ENCODE measurements at regions not wholly inside any gene's neighbourhood (a gene's known extent, or its start where the extent isn't known, plus 50 kb on each side); places are given as distances from the start of the nearest gene placed in this dataset.

DNA sequence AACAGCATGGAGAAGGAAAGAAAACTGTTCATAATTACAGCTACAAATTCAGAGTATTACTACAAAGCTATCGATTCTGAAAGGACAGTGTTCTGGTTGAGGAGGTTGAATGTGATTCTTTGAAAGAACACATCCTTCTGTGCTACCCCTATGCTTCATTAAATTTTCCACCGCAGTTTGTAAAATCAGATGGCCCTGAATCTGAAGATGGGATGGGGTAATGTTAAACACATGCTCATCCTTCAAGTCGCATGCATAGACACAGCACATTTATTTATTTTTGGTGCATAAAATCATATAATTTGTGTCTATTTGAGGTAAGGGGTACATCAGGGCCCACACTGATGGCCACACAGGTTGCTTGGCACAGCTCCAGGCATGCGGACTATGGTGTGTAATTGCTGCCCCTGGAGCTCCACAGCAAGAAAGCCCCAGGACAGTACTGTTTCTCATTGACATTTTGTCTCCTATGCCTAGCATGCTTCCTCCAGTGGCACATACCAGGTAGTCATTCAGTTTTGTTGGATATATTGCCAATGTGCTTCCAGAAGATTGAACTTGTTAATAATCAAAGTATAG lies 238.8 kb upstream of the TANK start:
- no peak for FAIRE-seq

DNA sequence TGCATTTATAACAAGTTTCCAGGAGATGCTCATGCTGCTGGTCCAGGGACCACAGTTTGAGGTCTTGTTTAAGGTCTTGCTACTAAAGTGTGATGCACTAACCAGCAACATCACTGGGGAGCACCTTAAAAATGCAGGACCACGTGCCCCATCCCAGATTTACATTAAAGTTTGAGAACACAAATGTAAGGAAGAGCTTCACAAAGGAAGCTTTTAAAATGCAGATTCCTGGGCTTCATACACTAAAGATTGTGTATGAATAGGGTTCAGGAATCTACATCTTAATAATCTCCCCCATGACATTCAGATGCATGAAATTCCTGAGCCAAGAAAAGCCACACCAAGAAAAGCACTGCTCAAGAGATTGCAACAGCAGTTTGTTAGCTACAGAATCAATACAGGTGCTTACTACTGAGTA lies 235.3 kb upstream of the TANK start:
- FAIRE-seq = no peak

GRCh38 chr2:160925956-160926355 lies 234.3 kb upstream of the TANK start:
- FAIRE-seq = no peak

DNA sequence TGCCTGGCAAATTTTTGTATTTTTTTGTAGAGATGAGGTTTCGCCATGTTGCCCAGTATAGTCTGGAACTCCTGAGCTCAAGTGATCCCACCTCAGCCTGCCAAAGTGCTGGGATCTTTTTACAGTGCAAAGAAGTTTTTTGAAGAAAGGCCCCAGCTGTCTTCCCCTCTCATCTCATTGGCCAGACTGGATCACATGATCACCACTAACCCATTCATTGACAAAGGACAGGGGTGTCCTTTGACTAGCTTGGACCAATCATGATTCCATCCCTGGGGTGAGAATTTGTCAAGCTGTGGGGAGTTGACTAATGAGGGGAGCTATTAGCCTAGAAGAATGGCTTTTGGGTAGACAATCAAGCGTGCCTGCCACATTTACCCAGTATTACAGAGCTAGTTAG lies 232.9 kb upstream of the TANK start:
- no peak for FAIRE-seq

DNA sequence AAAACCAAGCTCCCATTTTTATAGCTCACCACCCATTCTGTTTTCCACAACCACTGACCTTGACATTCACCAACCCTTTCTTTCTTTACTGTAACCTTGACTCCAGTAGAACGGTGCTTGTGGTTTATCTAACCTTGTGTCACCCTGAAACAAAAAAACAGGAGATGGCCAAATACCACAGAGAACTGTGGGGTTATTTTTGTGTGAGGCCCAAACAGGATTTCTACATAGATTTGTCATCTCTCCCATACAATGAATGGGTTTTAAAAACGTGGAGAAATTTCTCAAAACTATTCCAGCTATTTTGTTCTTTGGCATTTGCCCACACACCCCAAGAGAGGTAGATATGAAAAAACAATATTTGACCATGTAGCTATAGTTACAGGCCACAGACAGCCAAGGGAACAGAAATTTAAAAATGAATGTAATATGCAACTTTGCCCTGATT lies 231.3 kb upstream of the TANK start:
- FAIRE-seq = no peak

DNA sequence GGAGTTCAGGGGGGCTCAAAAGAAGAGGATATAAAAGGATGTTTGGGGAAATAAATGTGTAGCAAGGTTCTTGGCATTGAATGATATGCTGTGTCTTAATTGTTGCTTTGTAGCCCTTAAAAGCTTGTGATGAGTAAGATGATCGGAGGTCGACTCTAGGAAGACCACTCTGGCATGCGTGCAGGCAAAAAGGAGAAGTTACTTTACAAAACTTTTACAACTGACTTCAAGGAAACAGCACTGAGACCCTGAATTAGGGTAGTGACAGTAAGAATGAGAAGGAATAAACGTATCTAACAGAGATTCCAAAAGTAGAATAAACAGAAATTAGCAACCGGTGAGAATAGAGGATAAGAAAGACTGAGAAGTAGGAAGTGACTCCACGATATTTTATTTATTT lies 228.7 kb upstream of the TANK start:
- no peak for FAIRE-seq

DNA sequence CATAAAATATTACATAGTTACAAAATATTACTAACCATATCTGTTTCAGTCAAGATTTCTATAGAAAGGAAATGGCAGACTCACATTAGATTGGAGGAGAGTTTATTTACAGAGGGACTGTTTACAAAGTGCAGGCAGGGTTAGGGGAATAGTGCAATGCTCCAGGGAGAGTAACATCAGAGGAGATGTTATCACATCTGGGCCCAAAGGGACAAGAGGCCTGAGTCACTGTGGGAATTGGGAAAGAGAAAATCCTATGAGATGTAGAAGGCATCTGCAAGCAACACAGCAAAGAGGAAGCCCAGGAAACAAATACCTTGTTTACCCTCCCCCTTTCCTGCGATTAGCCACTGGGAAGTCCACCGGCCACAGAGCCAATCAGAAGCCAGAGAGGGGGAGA lies 227.3 kb upstream of the TANK start:
- FAIRE-seq = no peak

DNA sequence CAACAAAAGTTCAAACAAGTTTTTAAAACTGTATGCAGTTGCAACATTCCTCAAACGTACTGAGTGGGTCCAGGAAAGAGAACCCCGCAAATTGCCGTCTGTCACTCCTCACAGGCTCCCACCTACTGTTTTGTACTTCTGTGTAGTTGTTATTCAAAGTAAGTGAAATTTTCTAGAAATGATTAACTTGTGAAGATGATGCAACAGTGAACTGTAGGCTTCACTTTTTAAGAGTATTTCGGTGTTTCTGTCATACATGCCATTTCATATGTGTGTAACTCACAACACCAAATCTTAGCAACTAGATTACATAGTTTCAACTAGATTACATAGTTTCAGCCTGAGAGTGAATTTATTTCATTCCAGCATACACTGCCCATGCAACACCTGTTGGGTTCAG lies 226.0 kb upstream of the TANK start:
- FAIRE-seq = no peak

- no peak for FAIRE-seq
Measured at GRCh38 chr2:160934991-160935390, 225.2 kb upstream of the TANK start.

DNA sequence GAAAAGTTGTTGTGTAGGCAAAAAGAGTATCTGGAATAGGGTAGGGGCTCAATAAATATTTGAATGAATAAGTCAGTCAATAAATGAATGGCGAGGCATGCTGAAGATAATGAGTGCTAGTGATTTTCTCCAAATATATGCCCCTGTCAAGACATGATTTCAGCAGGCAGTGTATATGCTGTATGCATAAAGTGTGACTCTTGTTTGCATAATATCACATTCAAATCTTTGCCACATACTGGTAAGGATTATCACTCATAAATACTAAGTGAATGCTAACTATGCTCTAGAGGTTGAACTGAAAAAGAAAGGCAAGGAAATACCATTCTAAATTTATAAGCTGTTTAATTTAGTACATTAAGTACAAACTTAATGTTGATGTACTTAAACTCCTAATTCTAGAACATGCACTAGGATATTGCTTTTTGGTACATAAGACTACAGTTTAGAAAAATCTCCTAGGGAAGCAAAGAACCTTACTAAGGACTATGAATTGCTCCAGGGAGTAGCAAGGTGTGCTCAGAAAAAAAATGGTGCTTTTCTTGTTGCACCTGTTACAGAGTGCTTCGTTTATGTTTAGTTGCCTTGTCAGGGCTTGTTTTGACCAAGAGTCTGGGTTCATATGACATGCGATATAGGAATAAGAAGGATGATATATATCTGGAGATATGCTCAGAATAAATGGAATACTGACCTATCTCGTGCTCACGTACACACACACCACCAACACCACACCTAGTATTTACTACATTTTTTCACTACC lies 224.0 kb upstream of the TANK start:
- no peak for FAIRE-seq

DNA sequence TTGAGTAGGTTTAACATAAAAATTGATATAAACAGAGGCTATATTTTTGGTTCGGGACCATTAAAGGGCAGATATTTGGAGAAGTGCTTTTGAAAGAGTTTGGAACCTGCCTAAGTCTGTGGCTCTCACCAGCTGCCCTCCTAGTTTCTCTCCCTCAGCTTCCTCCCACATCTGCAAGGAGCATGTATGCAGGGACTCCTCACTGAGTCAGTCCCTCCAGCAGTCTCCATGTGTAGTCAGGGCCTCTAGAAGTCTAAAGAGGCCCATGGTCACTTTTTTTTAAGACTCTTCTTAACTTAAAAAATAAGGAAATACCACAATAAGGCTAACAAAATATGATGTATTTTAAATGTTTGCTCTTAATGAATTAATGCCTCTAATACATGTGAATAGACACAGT lies 220.0 kb upstream of the TANK start:
- no peak for FAIRE-seq

DNA sequence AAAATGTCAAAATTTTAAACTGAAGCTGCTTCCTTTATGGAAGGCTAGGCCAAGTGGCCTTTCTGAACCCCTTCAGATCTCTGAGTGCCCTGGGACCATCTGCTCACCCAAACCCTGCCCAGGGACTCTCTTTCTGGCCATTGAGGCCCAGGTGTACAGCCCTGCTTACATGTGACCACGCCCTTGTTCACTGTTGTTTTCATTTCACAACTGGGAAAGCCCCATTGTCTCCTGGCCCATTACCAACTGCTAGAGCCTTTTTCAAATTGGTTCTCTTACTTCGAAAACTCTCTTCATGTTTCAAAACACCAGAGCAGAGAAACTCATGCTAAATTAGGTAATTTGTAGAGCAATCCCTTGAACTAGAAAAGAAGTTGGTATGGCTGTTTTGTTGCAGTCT lies 219.5 kb upstream of the TANK start:
- no peak for FAIRE-seq

DNA sequence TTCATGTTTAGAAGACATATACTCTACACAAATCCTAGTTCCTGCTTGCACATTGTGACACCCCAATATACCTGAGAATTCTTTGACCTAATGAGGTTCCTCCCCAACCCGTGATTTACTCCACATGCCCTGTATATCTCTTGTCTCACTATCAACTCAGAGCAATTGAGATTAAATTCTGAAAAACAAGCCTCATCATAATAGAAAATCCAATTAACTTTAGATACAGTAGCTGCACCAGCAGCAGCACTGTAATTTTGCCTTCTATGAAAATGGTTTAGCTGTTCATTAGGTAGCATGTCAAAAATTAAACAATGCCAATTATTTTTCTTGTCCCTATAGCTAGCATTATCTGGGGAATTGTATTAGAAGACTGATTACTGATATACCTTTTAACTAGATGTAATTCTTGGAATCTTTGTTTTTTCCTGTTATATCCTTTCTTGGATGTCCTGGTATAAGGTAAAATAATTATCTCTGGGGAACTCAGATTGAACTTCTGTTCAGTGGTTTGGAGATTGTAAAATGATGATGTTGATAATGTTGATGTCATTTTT lies 218.9 kb upstream of the TANK start:
- FAIRE-seq = no peak

DNA sequence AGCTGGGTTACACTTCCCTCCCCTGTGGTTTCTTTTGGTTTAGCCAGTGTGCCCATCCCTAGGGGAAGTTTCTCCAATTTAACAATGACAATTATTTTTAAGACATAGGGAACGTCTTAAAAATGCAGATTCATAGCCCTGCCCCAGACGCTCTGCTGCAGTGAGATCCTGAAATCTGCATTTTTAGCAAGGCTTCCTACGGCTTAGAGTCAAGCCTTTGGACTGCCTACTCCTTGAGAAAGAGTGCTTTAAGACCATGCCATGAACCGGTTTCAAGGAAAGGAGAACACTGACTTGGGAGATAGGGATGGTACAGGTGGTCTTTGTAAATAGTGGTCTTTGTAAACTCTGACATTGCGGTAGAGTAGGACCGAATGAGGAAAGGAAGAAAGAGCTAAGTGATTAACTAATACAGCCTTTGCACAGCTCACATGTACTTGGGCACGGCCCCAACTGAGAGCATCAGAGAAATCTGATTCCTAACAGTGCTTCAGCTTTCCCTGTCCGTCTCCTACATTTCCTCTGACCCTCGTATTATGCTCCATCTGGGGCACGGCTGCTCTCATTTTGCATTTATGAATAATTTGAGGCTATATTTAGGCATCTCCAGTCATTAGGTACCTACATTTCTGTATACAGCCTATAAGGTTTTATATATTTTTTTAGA lies 217.6 kb upstream of the TANK start:
- FAIRE-seq = no peak

GRCh38 chr2:160943414-160943813 lies 216.8 kb upstream of the TANK start:
- no peak for FAIRE-seq

- FAIRE-seq = no peak
Measured at GRCh38 chr2:160952464-160953254, 207.6 kb upstream of the TANK start.

- no peak for FAIRE-seq
Measured at GRCh38 chr2:160955578-160955977, 204.7 kb upstream of the TANK start.

DNA sequence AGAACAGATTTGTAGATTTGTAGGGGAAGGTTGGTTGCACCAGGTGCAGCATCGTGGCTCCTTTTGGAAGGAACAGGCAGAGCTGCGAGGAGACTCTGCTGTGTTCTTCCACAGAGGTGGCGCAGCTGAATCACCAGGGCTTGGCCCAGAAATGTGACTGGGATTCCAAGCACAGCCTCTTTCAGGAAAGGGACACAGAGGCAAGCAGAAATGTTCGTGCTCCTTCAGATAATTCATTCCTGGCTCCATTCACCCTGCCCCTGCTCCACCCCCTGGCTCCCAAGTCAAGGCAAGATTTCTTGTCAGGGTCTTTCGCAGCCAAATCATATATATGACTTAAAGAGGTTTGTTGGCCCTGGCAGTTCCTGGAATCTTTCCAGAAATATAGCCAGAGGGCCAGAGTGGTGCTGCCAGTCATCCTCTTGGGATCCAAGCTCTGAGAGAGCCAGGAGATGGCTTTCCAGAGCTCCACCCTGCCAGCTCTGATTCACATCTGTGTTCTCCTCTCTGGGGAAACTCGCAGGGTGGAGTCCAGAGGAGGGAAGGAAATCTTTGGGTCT lies 203.9 kb upstream of the TANK start:
- no peak for FAIRE-seq

GRCh38 chr2:160963957-160964356 lies 196.3 kb upstream of the TANK start:
- no peak for FAIRE-seq

GRCh38 chr2:160967523-160967922 lies 192.7 kb upstream of the TANK start:
- no peak for FAIRE-seq

- no peak for FAIRE-seq
Measured at GRCh38 chr2:160968183-160968582, 192.0 kb upstream of the TANK start.
